NT2/D1 (cell line): ENCODE measurements at regions not wholly inside any gene's neighbourhood (a gene's known extent, or its start where the extent isn't known, plus 50 kb on each side); places are given as distances from the start of the nearest gene placed in this dataset.

Experiments used
- SUZ12 ChIP-seq: IDR thresholded peaks from 2 replicates; pipeline ENCODE4 v1.6.1; 2011; ENCODE audit not compliant: insufficient read length, insufficient read depth; ENCODE audit errors: extremely low read depth
- YY1 ChIP-seq: IDR thresholded peaks from 2 replicates; pipeline ENCODE4 v1.6.1; 2011; ENCODE audit not compliant: insufficient read length, insufficient read depth

GRCh38 chr1:218809061-218809460, 364.6 kb upstream of the LYPLAL1 start:
- TF ChIP-seq YY1 (no peak), SUZ12 (no peak)
